DOHH2 (cell line): ENCODE measurements at regions not wholly inside any gene's neighbourhood (a gene's known extent, or its start where the extent isn't known, plus 50 kb on each side); places are given as distances from the start of the nearest gene placed in this dataset.

Experiments used
- CTCF ChIP-seq: fragments of 200-600 bp; sonication (generic); IDR thresholded peaks from one replicate; pipeline ENCODE4 v1.5.1; 2014; ENCODE audit warnings: antibody characterized with exemption, mild to moderate bottlenecking, low read depth, low read length; ENCODE audit not compliant: poor library complexity, severe bottlenecking
- EZH2phosphoT487 ChIP-seq: fragments of 200-600 bp; sonication (generic); IDR thresholded peaks from 2 replicates; pipeline ENCODE4 v1.6.1; 2017; ENCODE audit warnings: borderline replicate concordance, mild to moderate bottlenecking, antibody characterized with exemption, low read length, moderate library complexity, mixed read lengths

GRCh38 chr9:89740722-89741121 is 135.9 kb downstream of the GADD45G start:
- TF ChIP-seq CTCF: no peak
- TF ChIP-seq EZH2phosphoT487: no peak
